ENCODE measurements at regions not wholly inside any gene's neighbourhood (a gene's known extent, or its start where the extent isn't known, plus 50 kb on each side); places are given as distances from the start of the nearest gene placed in this dataset.

DNA sequence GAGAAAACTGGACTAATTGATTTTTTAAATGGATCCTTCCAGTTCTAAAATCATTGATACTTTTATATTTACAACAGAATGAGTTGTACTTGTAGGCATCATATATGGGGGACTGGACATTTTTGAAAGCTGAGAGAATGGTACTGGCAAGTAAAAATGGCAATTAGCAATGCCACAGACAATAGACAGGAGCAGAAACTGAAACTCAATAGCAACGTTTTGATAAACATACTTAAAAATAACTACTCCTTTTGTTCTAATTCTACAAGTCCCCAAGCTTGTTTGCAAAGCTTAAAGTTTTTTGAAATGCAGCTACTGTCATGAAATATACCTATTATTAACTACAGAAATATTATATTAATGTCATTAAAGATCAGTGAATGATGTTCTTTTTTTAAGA lies 52.8 kb upstream of the FBXL7 start:
- Mint-ChIP-seq H3K27ac (no peak overlapping the region), H3K27me3 (no peaks in the 10 kb centered on the region), H3K9me3 (peaks cover under 1 to 29% of the 10 kb centered on the region in 2 donors), H3K4me3 (no peak overlapping the region), H3K4me1 (no peaks in the 10 kb centered on the region)
- no peak for ATAC-seq
- DNase-seq: no peak

DNA sequence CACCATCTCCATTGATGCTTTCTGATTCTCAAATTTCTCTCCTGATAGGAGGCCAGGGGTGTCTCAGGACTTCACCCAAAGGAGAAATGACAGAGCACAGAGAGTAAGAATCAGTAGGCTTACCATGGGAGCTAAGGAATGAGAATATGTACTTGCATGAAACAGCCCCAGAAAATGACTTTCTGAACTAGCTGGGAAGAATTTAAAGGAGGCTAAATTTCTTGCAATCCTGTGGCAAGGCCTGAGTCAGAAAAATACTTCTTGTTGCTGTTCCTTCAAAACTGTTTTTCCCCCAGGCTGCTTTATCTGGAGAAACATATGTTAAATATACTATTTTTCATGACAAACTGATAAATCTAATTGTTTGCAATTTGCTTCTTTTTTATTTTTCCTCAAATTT lies 53.4 kb upstream of the FBXL7 start:
- H3K9me3 Mint-ChIP-seq: peaks cover 4 to 28% of the 10 kb centered on the region in 2 donors
- DNase-seq: no peak

DNA sequence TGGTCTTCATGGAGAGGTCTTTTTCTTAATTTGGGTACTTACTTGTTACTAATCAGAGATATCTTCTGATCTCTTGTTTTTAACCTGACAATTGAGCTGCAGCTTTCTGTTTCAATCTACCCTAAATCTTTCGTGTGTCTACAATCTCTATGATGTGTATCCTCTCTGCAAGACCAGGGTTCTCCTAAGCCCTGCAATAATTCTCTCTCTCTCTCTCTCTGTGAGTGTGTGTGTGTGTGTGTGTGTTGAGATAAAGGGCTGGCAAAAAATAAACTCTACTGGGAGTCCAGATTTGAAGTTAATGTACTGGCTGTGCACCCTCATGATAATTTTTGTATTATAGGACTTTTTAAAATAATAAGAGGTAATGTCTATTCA lies 57.8 kb upstream of the FBXL7 start:
- peaks cover 8 to 14% of the 10 kb centered on the region in 2 donors for H3K9me3 Mint-ChIP-seq
- no peak for DNase-seq
- no peak overlapping the region for H3K4me3 Mint-ChIP-seq
- H3K27me3 Mint-ChIP-seq: no peaks in the 10 kb centered on the region
- ATAC-seq: no peak
- H3K4me1 Mint-ChIP-seq: no peaks in the 10 kb centered on the region
- H3K27ac Mint-ChIP-seq: no peak overlapping the region

More for the DNA sequence above, 53.4 kb upstream of the FBXL7 start:
- Mint-ChIP-seq H3K27me3 (no peaks in the 10 kb centered on the region), H3K4me3 (no peak overlapping the region), H3K4me1 (no peaks in the 10 kb centered on the region), H3K27ac (no peak overlapping the region)
- ATAC-seq: no peak

DNA sequence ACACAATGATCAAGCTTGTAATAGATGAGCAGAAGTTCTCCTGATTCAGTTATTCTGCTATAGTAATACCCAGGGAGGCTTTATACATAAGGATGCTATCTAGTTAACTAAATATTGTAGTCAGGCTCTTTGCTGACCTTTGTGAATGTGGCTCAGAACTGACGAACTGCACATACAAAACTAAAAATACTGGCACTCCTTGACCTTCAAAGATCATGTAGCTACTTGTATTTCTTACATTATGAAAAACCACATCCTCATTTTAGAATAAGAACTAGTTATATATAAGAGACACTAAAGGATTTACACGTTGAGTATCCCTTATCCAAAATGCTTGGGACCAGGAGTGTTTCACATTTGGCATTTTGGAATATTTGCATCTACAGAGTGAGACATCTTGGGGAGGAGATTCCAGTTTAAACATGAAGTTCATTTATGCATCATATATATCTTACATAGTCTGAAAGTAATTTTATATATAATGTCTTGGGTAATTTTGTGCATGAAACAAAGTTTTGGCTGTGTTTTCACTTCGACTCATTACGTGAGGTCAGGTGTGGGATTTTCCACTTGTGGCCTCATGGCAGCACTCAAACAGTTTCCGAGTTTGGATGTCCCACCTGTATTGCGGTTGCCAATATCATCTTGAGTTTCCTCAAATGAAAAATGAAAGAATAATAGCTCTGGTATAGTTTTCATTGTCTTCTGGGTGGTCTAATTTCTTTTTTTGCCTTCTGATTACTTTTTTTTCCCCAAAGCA lies 58.4 kb upstream of the FBXL7 start:
- H3K27ac Mint-ChIP-seq: no peak overlapping the region
- peaks cover 8 to 14% of the 10 kb centered on the region in 2 donors for H3K9me3 Mint-ChIP-seq
- no peak overlapping the region for H3K4me3 Mint-ChIP-seq
- no peak for DNase-seq
- H3K27me3 Mint-ChIP-seq: no peaks in the 10 kb centered on the region
- ATAC-seq: no peak
- H3K4me1 Mint-ChIP-seq: no peaks in the 10 kb centered on the region

DNA sequence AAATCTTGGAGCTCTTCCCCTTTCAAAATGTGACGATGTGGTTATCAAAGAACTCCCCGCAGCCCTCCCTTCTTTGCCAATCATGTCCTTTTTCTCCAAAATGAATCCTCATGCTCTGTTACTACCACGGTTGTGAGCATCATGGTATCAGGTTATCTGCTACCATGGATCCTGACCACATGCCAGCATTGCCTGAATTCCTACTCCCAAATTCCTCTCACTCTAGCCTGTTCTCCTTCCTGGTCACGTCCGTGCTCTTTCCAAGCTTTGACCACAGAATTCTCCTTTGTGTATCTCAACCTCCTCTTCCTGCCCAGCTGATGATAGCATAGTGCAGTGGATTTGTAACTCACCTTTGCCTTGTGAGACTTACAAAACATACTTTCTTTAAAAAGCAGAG lies 59.5 kb upstream of the FBXL7 start:
- Mint-ChIP-seq H3K27ac (no peak overlapping the region), H3K4me1 (no peaks in the 10 kb centered on the region), H3K9me3 (peaks cover 8 to 14% of the 10 kb centered on the region in 2 donors), H3K27me3 (no peaks in the 10 kb centered on the region), H3K4me3 (no peak overlapping the region)
- ATAC-seq (no peak), DNase-seq (no peak)

DNA sequence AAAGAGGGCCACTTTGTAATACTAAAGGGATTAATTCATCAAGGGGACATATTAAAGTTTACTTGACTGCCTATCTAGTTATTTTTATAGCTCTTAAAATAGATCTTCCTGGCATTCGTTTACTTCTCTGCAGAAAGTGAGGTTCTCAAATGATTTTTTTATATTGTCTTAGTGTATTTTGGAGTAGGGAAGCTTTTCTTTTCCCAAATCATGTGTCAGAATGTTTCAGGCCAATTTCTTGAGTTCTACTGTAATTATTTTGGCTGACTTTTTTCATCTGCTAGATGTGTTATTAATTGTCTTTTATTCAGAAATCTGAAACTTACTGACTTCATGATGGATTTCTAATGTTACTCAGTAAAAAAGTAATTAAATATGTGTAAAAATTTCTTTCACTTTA lies 60.2 kb upstream of the FBXL7 start:
- H3K4me1 Mint-ChIP-seq: no peaks in the 10 kb centered on the region
- peaks cover 8% of the 10 kb centered on the region in 2 donors for H3K9me3 Mint-ChIP-seq
- DNase-seq: no peak
- no peaks in the 10 kb centered on the region for H3K27me3 Mint-ChIP-seq
- H3K27ac Mint-ChIP-seq: no peak overlapping the region
- ATAC-seq: no peak
- no peak overlapping the region for H3K4me3 Mint-ChIP-seq

DNA sequence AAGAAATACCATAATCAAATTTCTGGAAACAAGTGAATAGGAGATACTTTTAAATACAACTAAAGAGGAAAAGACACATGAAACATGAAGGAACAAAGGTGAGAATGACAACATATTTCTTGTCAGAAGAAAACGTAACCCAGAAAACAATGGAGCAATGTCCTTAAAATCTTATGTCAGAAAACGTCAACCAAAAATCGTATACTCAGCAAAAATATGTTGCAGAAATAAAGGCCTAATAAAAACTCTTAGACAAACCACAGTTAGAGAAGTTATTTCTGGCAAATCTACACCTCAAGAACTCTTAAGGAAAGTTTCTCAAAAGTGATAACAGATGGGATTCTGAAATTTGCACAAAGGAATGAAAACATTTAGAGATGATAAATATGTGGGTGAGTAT lies 66.3 kb upstream of the FBXL7 start:
- H3K4me3 Mint-ChIP-seq: no peak overlapping the region
- H3K27me3 Mint-ChIP-seq: no peaks in the 10 kb centered on the region
- H3K4me1 Mint-ChIP-seq: no peaks in the 10 kb centered on the region
- ATAC-seq (no peak), DNase-seq (no peak)
- no peak overlapping the region for H3K27ac Mint-ChIP-seq
- H3K9me3 Mint-ChIP-seq: peaks cover 4 to 6% of the 10 kb centered on the region in 2 donors

DNA sequence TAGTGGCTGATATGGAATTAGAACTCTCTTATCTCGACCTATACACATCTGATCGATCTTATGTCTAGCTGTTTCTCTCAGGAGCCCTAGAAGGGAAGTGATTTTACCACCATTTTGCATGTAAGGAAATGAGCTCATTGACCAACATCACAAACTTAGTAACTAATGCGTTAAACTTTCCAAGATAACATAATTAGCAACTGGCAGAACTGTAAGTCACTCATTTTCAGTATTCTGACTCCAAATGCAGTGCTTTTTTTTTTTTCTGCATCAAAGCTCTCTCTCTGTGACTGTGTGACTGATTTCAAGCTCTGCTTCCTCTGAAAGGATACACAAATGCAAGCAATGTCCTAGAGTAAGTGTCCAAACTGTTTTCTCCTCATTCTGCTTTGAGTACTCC lies 68.1 kb upstream of the FBXL7 start:
- ATAC-seq (no peak), DNase-seq (no peak)
- Mint-ChIP-seq H3K27ac (no peak overlapping the region), H3K27me3 (no peaks in the 10 kb centered on the region), H3K4me1 (no peaks in the 10 kb centered on the region), H3K4me3 (no peak overlapping the region), H3K9me3 (peaks cover 4 to 6% of the 10 kb centered on the region in 2 donors)

DNA sequence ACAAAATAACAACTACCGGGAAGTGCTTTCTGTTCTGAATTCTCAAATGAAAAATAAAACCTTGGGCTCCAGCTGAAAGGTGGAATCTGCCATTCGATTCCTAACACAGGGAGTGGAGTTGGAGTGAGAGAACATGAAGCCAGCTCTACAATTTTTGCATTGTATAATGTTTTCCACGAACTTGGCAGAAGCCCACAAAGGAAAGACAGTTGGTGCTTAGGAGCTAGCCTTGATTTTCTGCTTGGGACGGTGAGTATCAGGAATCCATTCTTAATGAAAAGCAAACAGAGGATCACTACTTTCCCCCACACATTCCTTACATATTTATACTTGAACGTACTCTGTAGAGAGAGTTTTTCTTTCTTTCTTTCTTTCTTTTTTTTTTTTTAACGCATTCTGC lies 74.2 kb upstream of the FBXL7 start:
- Mint-ChIP-seq H3K4me1 (no peaks in the 10 kb centered on the region), H3K4me3 (no peak overlapping the region), H3K27ac (no peak overlapping the region), H3K27me3 (no peaks in the 10 kb centered on the region), H3K9me3 (peaks cover 0 to 7% of the 10 kb centered on the region in 2 donors)
- ATAC-seq: no peak
- DNase-seq: no peak

DNA sequence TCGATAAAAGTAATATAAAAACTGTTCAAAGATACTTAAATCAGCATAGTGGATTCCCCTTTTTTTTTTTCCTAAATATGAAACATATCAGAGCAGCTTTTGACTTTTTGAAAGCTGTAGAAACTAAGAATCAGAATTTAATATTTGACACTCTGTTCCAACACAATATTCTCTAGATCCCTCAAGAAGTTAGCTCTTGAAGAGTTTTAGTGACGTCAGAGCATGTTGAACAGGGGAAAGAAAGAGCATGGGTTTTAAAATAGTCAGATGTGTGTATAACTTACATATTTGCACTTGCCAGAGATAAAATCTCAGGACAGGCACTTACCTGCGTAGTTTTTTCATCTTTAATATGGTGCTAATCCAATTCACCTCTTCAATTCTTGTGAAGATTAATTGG lies 75.2 kb upstream of the FBXL7 start:
- peaks cover 0 to 7% of the 10 kb centered on the region in 2 donors for H3K9me3 Mint-ChIP-seq
- ATAC-seq: no peak
- H3K27me3 Mint-ChIP-seq: no peaks in the 10 kb centered on the region
- H3K4me1 Mint-ChIP-seq: no peaks in the 10 kb centered on the region
- H3K4me3 Mint-ChIP-seq: no peak overlapping the region
- no peak for DNase-seq
- H3K27ac Mint-ChIP-seq: no peak overlapping the region

DNA sequence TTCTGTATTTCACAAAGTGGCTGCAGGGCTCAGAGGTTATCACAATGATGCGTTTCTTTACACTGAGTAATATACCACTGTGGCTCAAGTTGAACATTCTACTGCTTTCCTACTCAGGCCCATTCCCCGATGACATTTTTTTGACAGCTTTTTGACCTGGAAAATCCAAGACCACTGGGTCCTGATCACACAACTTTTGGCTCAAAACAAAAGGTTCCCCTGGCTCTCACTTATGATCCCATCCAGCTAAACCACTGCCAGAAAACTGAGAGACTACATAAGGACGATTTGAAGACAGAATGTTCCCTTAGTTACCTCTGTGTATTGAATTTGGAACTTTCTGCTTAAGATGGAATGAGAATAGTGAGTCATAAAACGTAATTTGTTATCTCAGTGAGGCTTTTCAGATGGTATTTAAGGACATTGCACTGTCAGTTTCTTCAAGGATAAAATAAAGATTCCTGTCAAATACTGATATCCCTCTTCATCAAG lies 78.0 kb upstream of the FBXL7 start:
- Mint-ChIP-seq H3K4me1 (no peaks in the 10 kb centered on the region), H3K27me3 (no peaks in the 10 kb centered on the region), H3K9me3 (peaks cover 12 to 13% of the 10 kb centered on the region in 2 donors), H3K4me3 (no peak overlapping the region), H3K27ac (no peak overlapping the region)
- DNase-seq (no peak), ATAC-seq (no peak)

DNA sequence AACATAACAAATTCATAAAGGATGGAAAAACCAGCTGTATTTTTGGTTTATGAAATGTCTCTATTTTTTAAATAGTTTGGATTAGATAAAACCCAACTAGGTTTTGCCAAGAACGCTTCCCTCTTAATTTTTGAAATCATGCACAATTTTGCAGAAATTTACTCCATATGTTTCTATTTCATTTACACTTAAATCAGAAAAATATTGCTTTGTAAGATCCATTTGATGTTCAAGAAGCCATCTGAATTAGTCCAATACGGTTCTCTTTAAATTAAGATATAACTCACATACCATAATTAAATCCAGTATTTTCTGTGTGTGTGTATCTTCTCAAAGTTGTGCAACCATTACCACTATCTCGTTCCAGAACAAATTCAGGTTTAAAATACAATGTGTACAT lies 78.6 kb upstream of the FBXL7 start:
- ATAC-seq (no peak), DNase-seq (no peak)
- Mint-ChIP-seq H3K4me1 (no peaks in the 10 kb centered on the region), H3K27ac (no peak overlapping the region), H3K27me3 (no peaks in the 10 kb centered on the region), H3K9me3 (peaks cover 13 to 15% of the 10 kb centered on the region in 2 donors), H3K4me3 (no peak overlapping the region)

DNA sequence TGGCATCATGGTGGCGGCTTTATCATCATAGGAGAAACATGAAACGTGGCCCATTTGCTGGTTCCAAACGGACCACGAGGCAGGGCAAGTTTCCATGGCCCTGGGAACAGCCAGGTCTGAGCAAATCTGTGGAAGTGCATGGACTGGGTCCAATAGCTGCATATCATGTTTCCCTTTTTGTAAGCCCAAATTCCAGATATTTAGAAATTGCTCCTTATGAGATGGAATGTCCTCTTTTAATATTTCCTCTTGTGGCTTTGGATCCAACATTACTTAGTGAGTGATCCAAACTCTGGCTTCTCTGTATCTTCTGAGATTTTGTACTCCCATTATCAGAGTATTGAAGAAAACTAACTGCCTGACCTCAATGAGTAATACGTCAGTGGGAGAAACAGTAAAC lies 79.8 kb upstream of the FBXL7 start:
- no peaks in the 10 kb centered on the region for H3K4me1 Mint-ChIP-seq
- DNase-seq (no peak), ATAC-seq (no peak)
- peaks cover 7 to 19% of the 10 kb centered on the region in 2 donors for H3K9me3 Mint-ChIP-seq
- no peak overlapping the region for H3K27ac Mint-ChIP-seq
- H3K27me3 Mint-ChIP-seq: no peaks in the 10 kb centered on the region
- no peak overlapping the region for H3K4me3 Mint-ChIP-seq

DNA sequence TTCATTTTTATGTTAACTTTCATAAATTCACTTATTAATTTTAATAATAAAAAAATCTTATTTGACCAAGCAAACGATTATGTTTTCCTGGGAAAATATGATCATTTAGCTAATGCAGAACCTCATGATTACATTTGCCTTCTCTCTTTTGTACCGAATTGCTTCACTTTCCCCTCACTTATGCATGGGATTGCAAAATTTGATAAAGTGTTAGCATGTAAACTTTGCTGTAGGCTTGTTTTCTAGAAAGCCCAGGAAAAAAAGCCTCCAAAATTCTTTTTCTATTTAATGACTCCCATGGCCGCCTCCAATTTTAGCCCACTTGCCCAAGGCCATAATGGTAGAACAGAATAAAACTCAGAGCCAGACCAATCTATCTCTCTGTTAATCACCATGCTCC lies 82.8 kb upstream of the FBXL7 start:
- peaks cover 35 to 39% of the 10 kb centered on the region in 2 donors for H3K9me3 Mint-ChIP-seq
- H3K4me1 Mint-ChIP-seq: no peaks in the 10 kb centered on the region
- H3K27me3 Mint-ChIP-seq: no peaks in the 10 kb centered on the region
- ATAC-seq: no peak
- DNase-seq: no peak
- H3K4me3 Mint-ChIP-seq: no peak overlapping the region
- no peak overlapping the region for H3K27ac Mint-ChIP-seq

DNA sequence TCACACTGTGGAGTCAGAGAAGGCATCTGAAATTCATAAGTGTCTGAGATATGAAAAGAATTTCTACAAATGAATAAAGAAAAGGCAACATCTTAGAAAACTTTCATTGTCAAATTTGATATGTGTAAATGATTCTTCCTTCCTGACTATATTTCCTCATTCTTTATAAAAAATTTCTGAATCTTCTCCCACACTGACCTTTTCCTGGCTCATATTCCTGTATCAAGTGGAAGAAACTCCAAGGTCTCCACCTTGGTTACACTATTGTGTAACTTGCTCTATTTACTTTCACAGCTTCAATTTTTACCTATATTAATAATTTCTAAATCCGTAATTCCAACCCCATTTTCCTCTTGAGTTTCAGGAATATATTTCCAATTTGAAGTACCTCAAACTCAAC lies 93.5 kb upstream of the FBXL7 start:
- Mint-ChIP-seq H3K27ac (no peak overlapping the region), H3K9me3 (peaks cover 0 to 22% of the 10 kb centered on the region in 2 donors), H3K4me3 (no peak overlapping the region), H3K27me3 (no peaks in the 10 kb centered on the region), H3K4me1 (no peaks in the 10 kb centered on the region)
- ATAC-seq (no peak), DNase-seq (no peak)

DNA sequence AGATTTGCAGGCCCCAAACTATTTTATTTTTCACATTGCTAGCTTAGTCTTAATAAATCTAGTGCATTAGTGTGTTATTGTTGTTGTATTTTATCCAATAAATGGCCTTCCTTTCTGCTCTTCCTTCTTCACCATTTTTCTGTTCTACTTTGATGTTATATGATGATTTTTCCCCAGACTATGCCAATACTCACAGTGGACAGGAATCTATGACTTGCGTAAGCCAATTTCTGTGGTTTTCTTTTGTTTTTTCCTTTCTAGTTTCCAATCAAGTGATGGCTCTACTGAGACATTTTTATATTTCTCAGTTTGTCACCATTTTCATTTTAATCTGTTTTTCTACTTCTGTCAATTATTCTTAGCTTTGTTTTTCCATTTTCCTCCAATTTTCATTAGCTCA lies 106.8 kb upstream of the FBXL7 start:
- no peaks in the 10 kb centered on the region for H3K27me3 Mint-ChIP-seq
- no peak for DNase-seq
- H3K27ac Mint-ChIP-seq: no peak overlapping the region
- no peak overlapping the region for H3K4me3 Mint-ChIP-seq
- no peak for ATAC-seq
- no peaks in the 10 kb centered on the region for H3K4me1 Mint-ChIP-seq
- no peaks in the 10 kb centered on the region for H3K9me3 Mint-ChIP-seq

All from stimulated activated naive CD8-positive, alpha-beta T cell treated with anti-CD3 and anti-CD28 coated beads, Interleukin-15, amount 100 ng/mL, for 72 hours (primary cell).